Activated naive CD8-positive, alpha-beta T cell treated with anti-CD3 and anti-CD28 coated beads, Interleukin-2, amount 10 ng/mL, durations not matched to agents 7 days and 5 days (primary cell): ENCODE measurements at regions not wholly inside any gene's neighbourhood (a gene's known extent, or its start where the extent isn't known, plus 50 kb on each side); places are given as distances from the start of the nearest gene placed in this dataset.

Experiments used
- ATAC-seq: fragments of 150-1000 bp; cut with Tn5 transposase; one replicate; pipeline ENCODE4 v1.10.0; 2021; ENCODE audit warnings: low read depth, moderate library complexity
- POLR2A ChIA-PET: fragments of 350-600 bp; sonication (Branson Sonifier 250); formaldehyde crosslinking; loops from one replicate; lab custom pipeline; 2021; ENCODE audit warnings: antibody characterized with exemption; lab: Charles Lee
- DNase-seq: peaks from one replicate; pipeline ENCODE4 v3.0.0; 2021
- H3K27ac Mint-ChIP-seq: one replicate; pipeline ENCODE4 v1.8.0; 2022; ENCODE audit warnings: mild to moderate bottlenecking, mixed read lengths
- H3K27me3 Mint-ChIP-seq: one replicate; pipeline ENCODE4 v1.8.0; 2022; ENCODE audit warnings: mild to moderate bottlenecking, moderate library complexity, mixed read lengths
- H3K36me3 Mint-ChIP-seq: one replicate; pipeline ENCODE4 v1.8.0; 2021; ENCODE audit warnings: mild to moderate bottlenecking, mixed read lengths
- H3K4me1 Mint-ChIP-seq: one replicate; pipeline ENCODE4 v1.8.0; 2021; ENCODE audit warnings: mixed read lengths
- H3K4me3 Mint-ChIP-seq: one replicate; pipeline ENCODE4 v1.8.0; 2022; ENCODE audit warnings: mild to moderate bottlenecking, moderate library complexity, mixed read lengths
- H3K9me3 Mint-ChIP-seq: one replicate; pipeline ENCODE4 v1.8.0; 2021; ENCODE audit warnings: mixed read lengths

- no peak for ATAC-seq
- no peak overlapping the region for H3K27ac Mint-ChIP-seq
- H3K4me3 Mint-ChIP-seq, result no peak overlapping the region
- no peaks in the 10 kb centered on the region for H3K9me3 Mint-ChIP-seq
- no peaks in the 10 kb centered on the region for H3K4me1 Mint-ChIP-seq
- H3K36me3 Mint-ChIP-seq, result no peaks in the 10 kb centered on the region
- POLR2A ChIA-PET, result no interaction called here
- peaks cover 6% of the 10 kb centered on the region for H3K27me3 Mint-ChIP-seq
- no peak for DNase-seq
These were observed 54.7 kb upstream of the ZNF423 start for GRCh38 chr16:49910541-49911071.

GRCh38 chr16:49911430-49911829, 55.5 kb upstream of the ZNF423 start:
- peaks cover 6% of the 10 kb centered on the region for H3K27me3 Mint-ChIP-seq
- H3K4me3 Mint-ChIP-seq, result no peak overlapping the region
- DNase-seq (no peak), ATAC-seq (no peak)
- no peaks in the 10 kb centered on the region for H3K4me1 Mint-ChIP-seq
- POLR2A ChIA-PET, result interaction anchor here (0.5 kb wide), 1 partner anchor 155 kb away, joined by 3 read pairs; the partner anchor contains the start of gene HEATR3
- H3K27ac Mint-ChIP-seq, result no peak overlapping the region
- H3K36me3 Mint-ChIP-seq, result no peaks in the 10 kb centered on the region
- H3K9me3 Mint-ChIP-seq, result no peaks in the 10 kb centered on the region

GRCh38 chr16:49912721-49913120, 56.8 kb upstream of the ZNF423 start:
- Mint-ChIP-seq H3K4me3 (no peak overlapping the region), H3K4me1 (no peaks in the 10 kb centered on the region), H3K36me3 (no peaks in the 10 kb centered on the region), H3K27ac (no peak overlapping the region), H3K27me3 (peaks cover 3% of the 10 kb centered on the region), H3K9me3 (no peaks in the 10 kb centered on the region)
- no peak for ATAC-seq
- DNase-seq, result no peak
- POLR2A ChIA-PET, result no interaction called here

GRCh38 chr16:49913720-49914119, 57.8 kb upstream of the ZNF423 start:
- ATAC-seq (no peak), DNase-seq (no peak)
- no peaks in the 10 kb centered on the region for H3K36me3 Mint-ChIP-seq
- POLR2A ChIA-PET, result no interaction called here
- H3K4me1 Mint-ChIP-seq, result no peaks in the 10 kb centered on the region
- H3K9me3 Mint-ChIP-seq, result no peaks in the 10 kb centered on the region
- H3K27me3 Mint-ChIP-seq, result no peaks in the 10 kb centered on the region
- no peak overlapping the region for H3K4me3 Mint-ChIP-seq
- no peak overlapping the region for H3K27ac Mint-ChIP-seq

GRCh38 chr16:49914657-49915056, 58.7 kb upstream of the ZNF423 start:
- no peak overlapping the region for H3K4me3 Mint-ChIP-seq

GRCh38 chr16:49918257-49918656, 62.3 kb upstream of the ZNF423 start:
- Mint-ChIP-seq H3K27ac (no peak overlapping the region), H3K4me1 (no peaks in the 10 kb centered on the region), H3K9me3 (no peaks in the 10 kb centered on the region), H3K4me3 (no peak overlapping the region), H3K36me3 (no peaks in the 10 kb centered on the region), H3K27me3 (no peaks in the 10 kb centered on the region)
- POLR2A ChIA-PET, result no interaction called here
- ATAC-seq (no peak), DNase-seq (no peak)

More at GRCh38 chr16:49914657-49915056, 58.7 kb upstream of the ZNF423 start:
- no peak for ATAC-seq
- Mint-ChIP-seq H3K27ac (no peak overlapping the region), H3K9me3 (no peaks in the 10 kb centered on the region), H3K4me1 (no peaks in the 10 kb centered on the region), H3K27me3 (no peaks in the 10 kb centered on the region), H3K36me3 (no peaks in the 10 kb centered on the region)
- no peak for DNase-seq
- POLR2A ChIA-PET, result no interaction called here

- POLR2A ChIA-PET, result no interaction called here
- no peaks in the 10 kb centered on the region for H3K9me3 Mint-ChIP-seq
These were observed 63.4 kb upstream of the ZNF423 start for GRCh38 chr16:49919327-49919726.

GRCh38 chr16:49920397-49920796, 64.5 kb upstream of the ZNF423 start:
- ATAC-seq (no peak), DNase-seq (no peak)
- Mint-ChIP-seq H3K4me3 (no peak overlapping the region), H3K9me3 (no peaks in the 10 kb centered on the region), H3K27ac (no peak overlapping the region), H3K4me1 (no peaks in the 10 kb centered on the region), H3K36me3 (no peaks in the 10 kb centered on the region), H3K27me3 (peaks cover 3% of the 10 kb centered on the region)
- POLR2A ChIA-PET, result no interaction called here

More at GRCh38 chr16:49919327-49919726, 63.4 kb upstream of the ZNF423 start:
- Mint-ChIP-seq H3K36me3 (no peaks in the 10 kb centered on the region), H3K4me3 (no peak overlapping the region), H3K27ac (no peak overlapping the region), H3K4me1 (no peaks in the 10 kb centered on the region), H3K27me3 (no peaks in the 10 kb centered on the region)
- DNase-seq, result no peak
- no peak for ATAC-seq

- no peaks in the 10 kb centered on the region for H3K9me3 Mint-ChIP-seq
- no peak overlapping the region for H3K27ac Mint-ChIP-seq
- H3K36me3 Mint-ChIP-seq, result no peaks in the 10 kb centered on the region
- H3K27me3 Mint-ChIP-seq, result peaks cover 3% of the 10 kb centered on the region
- DNase-seq (no peak), ATAC-seq (no peak)
- H3K4me1 Mint-ChIP-seq, result no peaks in the 10 kb centered on the region
- POLR2A ChIA-PET, result no interaction called here
- H3K4me3 Mint-ChIP-seq, result no peak overlapping the region
These were observed 65.2 kb upstream of the ZNF423 start for GRCh38 chr16:49921106-49921505.

GRCh38 chr16:49921791-49922456, 66.0 kb upstream of the ZNF423 start:
- Mint-ChIP-seq H3K27me3 (peaks cover 3% of the 10 kb centered on the region), H3K4me3 (no peak overlapping the region), H3K27ac (no peak overlapping the region), H3K4me1 (no peaks in the 10 kb centered on the region), H3K9me3 (no peaks in the 10 kb centered on the region), H3K36me3 (no peaks in the 10 kb centered on the region)
- ATAC-seq, result peak; percentile 52
- POLR2A ChIA-PET, result no interaction called here
- DNase-seq, result peak; percentile 44

- no peaks in the 10 kb centered on the region for H3K4me1 Mint-ChIP-seq
- H3K36me3 Mint-ChIP-seq, result no peaks in the 10 kb centered on the region
- POLR2A ChIA-PET, result no interaction called here
- DNase-seq (no peak), ATAC-seq (no peak)
- H3K9me3 Mint-ChIP-seq, result no peaks in the 10 kb centered on the region
- H3K4me3 Mint-ChIP-seq, result no peak overlapping the region
- H3K27me3 Mint-ChIP-seq, result peaks cover 3% of the 10 kb centered on the region
- H3K27ac Mint-ChIP-seq, result no peak overlapping the region
These were observed 67.5 kb upstream of the ZNF423 start for GRCh38 chr16:49923411-49923810.

- Mint-ChIP-seq H3K9me3 (no peaks in the 10 kb centered on the region), H3K36me3 (no peaks in the 10 kb centered on the region), H3K4me3 (no peak overlapping the region), H3K4me1 (no peaks in the 10 kb centered on the region), H3K27me3 (peaks cover 3% of the 10 kb centered on the region), H3K27ac (no peak overlapping the region)
- DNase-seq (no peak), ATAC-seq (no peak)
- POLR2A ChIA-PET, result no interaction called here
These were observed 68.2 kb upstream of the ZNF423 start for GRCh38 chr16:49924078-49924477.

- no peaks in the 10 kb centered on the region for H3K4me1 Mint-ChIP-seq
- H3K36me3 Mint-ChIP-seq, result no peaks in the 10 kb centered on the region
- no peak overlapping the region for H3K27ac Mint-ChIP-seq
These were observed 71.0 kb upstream of the ZNF423 start for GRCh38 chr16:49926941-49927340.

GRCh38 chr16:49928176-49929041, 72.5 kb upstream of the ZNF423 start:
- POLR2A ChIA-PET, result no interaction called here
- no peak for ATAC-seq
- Mint-ChIP-seq H3K9me3 (no peaks in the 10 kb centered on the region), H3K4me3 (no peak overlapping the region), H3K36me3 (no peaks in the 10 kb centered on the region), H3K4me1 (no peaks in the 10 kb centered on the region), H3K27ac (no peak overlapping the region), H3K27me3 (peaks cover 8% of the 10 kb centered on the region)
- DNase-seq, result no peak

More at GRCh38 chr16:49926941-49927340, 71.0 kb upstream of the ZNF423 start:
- H3K9me3 Mint-ChIP-seq, result no peaks in the 10 kb centered on the region
- peaks cover 3% of the 10 kb centered on the region for H3K27me3 Mint-ChIP-seq
- POLR2A ChIA-PET, result no interaction called here
- H3K4me3 Mint-ChIP-seq, result no peak overlapping the region
- no peak for DNase-seq
- ATAC-seq, result no peak
